NCI-H2196 (cell line): ENCODE measurements at regions not wholly inside any gene's neighbourhood (a gene's known extent, or its start where the extent isn't known, plus 50 kb on each side); places are given as distances from the start of the nearest gene placed in this dataset.
"Not testable (repeated sequence)": the region's sequence is repeated elsewhere in the genome, so short reads cannot be mapped to it uniquely, and the experiment has no call there.

Experiments
- DNase-seq: peaks from one replicate; lab custom pipeline; 2025; ENCODE audit not compliant: unreplicated experiment; lab: John Stamatoyannopoulos, UW

DNA sequence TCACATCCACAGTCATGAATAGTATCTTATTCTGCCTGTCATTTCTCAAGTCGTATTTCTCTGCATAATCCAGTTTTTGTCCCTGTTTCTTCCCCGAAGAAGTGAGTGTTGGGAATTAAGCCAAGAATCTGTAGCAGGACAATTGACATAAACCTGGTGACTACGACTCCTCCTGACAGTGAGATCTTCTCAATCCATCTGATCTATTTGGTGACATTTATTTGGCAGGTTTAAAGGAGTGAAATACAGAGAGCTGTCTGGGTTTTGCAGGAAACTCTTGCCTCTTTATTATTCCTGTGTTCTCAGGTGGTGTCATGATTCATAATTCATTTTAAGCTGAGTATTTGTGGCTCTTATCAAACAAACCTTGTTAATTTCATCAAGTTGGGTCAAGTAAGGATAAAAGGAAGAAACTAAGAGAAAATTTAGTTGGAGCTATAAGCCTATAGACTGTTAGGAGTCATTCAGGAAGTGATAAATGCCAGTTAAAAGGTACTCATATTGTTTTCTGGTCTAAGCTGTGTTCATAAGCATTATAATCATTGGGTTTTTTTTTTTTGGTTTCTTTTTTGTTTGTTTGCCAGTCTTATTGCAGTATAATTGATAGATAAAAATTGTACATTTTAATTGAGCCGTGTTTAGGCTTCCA is 95.9 kb upstream of the PCSK1 start:
- no peak for DNase-seq

DNA sequence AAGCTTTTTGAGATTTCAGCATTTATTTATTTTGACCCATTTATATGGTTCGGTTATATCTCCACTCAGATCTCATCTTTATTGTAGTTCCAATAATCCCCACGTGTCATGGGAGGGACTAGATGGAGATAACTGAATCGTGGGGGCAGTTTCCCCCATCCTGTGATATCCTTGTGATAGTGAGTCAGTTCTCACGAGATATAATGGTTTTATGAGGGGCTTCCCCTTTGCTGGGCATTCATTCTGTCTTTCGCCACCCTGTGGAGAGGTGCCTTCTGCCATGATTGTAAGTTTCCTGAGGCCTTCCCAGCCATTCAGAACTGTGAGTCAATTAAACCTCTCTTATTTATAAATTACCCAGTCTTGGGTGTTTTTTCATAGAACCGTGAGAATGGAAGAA is 96.5 kb upstream of the PCSK1 start:
- no peak for DNase-seq

GRCh38 chr5:96530901-96531300 is 97.9 kb upstream of the PCSK1 start:
- no peak for DNase-seq

DNA sequence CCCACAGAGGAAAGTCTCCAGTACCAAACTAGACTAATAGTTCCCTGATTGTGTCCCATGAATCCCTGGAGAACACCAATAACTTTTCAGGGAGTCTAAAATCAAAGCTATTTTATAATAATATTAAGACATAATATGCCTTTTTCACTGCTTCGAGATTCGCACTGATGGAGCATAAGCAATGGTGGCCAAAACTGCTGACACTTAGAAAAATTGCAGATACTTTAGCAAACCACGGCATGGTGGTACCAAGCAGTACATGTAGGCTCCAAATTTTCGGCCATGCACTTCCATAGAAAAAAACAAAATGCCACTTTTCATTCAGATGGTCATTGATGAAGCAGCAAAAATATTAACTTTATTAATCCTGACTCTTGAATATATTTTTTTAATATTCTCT is 100.3 kb upstream of the PCSK1 start:
- no peak for DNase-seq

- no peak for DNase-seq
Measured at GRCh38 chr5:96537386-96537785, 104.3 kb upstream of the PCSK1 start.

DNA sequence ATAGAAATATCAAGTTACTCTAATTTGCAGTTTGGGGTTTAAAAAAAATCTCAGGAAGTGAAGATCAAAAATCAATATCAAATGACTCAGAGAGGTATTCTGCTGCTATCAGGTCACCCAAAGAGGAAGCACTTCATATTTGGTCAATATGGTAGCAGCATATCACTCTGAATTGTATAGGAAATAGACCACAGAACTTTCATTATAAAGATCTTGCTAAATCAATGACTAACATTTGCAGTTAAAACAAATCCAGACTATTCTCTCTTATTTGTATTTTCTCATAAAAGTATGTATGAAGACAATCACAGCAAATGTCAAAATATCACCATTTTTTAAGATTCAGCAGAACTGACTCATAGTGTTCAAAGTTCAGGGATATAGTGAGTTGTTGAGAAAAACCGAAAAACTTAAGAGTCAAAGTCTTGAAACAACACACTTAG is 105.8 kb upstream of the PCSK1 start:
- DNase-seq = no peak

DNA sequence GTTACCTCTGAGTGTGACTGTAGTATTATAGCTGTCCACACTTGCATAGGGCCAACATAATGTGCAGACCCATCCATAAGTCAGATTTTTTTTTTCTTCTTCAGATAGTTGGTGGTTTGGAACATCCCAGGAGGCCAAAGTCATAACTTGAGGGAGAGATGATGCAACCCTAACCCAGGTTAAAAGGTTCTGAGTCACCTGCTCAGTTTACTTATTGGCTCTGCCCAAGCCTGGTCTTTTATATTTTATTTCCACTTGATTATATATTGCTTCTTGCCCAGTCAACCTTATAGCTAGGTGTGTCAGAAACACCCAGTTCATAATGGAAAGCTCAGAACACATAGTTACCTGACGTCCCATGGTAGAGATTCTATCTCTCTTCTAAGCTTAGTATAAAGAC is 113.1 kb upstream of the PCSK1 start:
- no peak for DNase-seq

GRCh38 chr5:96547486-96547885 is 114.4 kb upstream of the PCSK1 start:
- DNase-seq = no peak

- no peak for DNase-seq
Measured at GRCh38 chr5:96548905-96549304, 113.3 kb upstream of the CAST start.

DNA sequence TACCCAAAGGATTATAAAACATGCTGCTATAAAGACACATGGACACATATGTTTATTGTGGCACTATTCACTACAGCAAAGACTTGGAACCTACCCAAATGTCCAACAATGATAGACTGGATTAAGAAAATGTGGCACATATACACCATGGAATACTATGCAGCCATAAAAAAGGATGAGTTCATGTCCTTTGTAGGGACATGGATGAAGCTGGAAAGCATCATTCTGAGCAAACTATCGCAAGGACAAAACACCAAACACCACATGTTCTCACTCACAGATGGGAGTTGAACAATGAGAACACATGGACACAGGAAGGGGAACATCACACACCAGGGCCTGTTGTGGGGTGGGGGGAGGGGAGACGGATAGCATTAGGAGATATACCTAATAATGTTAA is 101.3 kb upstream of the CAST start:
- not testable (repeated sequence) for DNase-seq

- no peak for DNase-seq
Measured at GRCh38 chr5:96562614-96563013, 99.6 kb upstream of the CAST start.

- DNase-seq = no peak
Measured at GRCh38 chr5:96563816-96564215, 98.4 kb upstream of the CAST start.

- peak; percentile 4 for DNase-seq
Measured at GRCh38 chr5:96565582-96566265, 96.5 kb upstream of the CAST start.

GRCh38 chr5:96566833-96567587 is 95.2 kb upstream of the CAST start:
- no peak for DNase-seq

GRCh38 chr5:96569332-96569731 is 92.8 kb upstream of the CAST start:
- DNase-seq = no peak

DNA sequence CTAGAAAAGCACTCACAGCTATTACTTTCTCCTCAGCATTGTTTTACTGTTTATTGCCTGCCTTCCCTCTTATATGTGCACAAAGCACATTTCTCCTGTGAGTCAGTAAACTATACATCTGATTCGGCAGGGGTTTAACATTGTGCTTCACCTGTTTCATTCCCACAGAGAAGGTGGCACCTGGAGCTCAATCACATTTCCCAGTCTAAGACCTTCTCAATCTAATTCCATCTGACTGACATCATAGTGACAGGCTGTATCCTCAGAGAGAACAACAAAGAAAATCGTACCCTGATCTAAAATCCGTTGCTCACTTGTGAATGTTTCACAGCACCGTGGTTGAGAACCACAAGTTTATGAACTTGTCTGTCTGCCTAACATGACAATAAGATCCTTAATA is 92.4 kb upstream of the CAST start:
- DNase-seq = no peak

DNA sequence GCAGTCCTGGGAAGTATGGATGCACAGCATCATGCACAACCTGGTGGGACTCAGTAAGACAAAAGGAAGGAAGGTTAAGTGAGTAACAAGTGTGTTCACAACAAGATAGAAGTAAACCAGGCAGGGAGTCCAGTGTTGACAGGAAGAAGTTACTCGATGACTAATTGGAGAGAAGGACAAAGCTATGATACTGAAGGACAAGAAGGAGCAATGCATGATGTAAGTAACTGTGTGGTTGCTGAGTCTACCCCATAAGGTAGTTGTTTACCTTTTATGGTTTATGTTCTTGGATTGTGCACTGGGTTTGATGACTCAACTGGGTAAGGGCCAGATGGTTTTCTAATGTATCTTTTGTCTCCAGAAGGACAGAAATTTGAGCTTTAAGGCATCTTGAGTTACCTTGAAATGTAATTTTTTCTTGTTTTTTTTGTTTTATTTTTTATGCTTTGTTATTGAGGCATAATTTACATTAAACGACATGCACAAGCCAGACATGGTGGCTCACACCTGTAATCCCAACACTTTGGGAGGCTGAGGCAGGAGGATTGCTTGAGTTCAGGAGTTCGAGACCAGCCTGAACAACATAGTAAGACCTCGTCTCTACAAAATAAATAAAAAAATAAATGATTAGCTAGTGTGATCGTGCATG is 89.2 kb upstream of the CAST start:
- DNase-seq = no peak

GRCh38 chr5:96573513-96573894 is 88.7 kb upstream of the CAST start:
- DNase-seq = no peak

GRCh38 chr5:96576876-96577275 is 85.3 kb upstream of the CAST start:
- DNase-seq = no peak

GRCh38 chr5:96577909-96578308 is 84.3 kb upstream of the CAST start:
- DNase-seq = no peak

GRCh38 chr5:96579711-96580110 is 82.5 kb upstream of the CAST start:
- DNase-seq = no peak

DNA sequence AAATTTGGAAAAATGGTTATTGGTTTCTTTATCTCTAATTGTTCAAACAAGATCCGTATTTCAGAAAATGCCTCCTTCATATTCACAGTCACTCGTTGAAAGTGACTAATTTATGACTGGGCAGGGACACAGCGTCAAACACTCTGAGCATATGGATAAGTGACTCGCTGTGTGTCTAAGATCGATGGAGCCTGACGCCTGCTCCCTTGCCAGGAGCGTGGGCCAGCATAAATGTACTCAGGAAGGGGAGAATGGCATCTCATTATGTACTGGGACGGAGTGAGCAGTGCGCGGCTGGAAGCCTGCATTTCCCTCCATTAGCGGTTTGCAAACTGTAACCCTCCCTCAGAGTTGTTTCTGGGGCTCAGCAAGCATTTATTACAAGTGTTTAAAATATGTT is 79.8 kb upstream of the CAST start:
- DNase-seq = no peak
